ENCODE measurements at regions not wholly inside any gene's neighbourhood (a gene's known extent, or its start where the extent isn't known, plus 50 kb on each side); places are given as distances from the start of the nearest gene placed in this dataset.

GRCh38 chr21:35603494-35603893 is 456.8 kb downstream of the SETD4 start:
- TF ChIP-seq CTCF (conservative IDR thresholded peaks at IDR 0.05; ENCODE audit: low read length), result no peak
- no peak for TF ChIP-seq EZH2phosphoT487 (IDR thresholded peaks at IDR 0.05; ENCODE audit: borderline replicate concordance, low read depth, low read length)

Data from OCI-LY7 (cell line).